HCT116 (cell line): ENCODE measurements at regions not wholly inside any gene's neighbourhood (a gene's known extent, or its start where the extent isn't known, plus 50 kb on each side); places are given as distances from the start of the nearest gene placed in this dataset.

Experiments
- ATAC-seq: fragments of 200-7000 bp; cut with Tn5 transposase; 2 replicates; pipeline ENCODE4 v1.9.1; 2020; ENCODE audit warnings: mild to moderate bottlenecking, moderate library complexity
- BruUV-seq: library from RNA; stranded (reverse); fragments of 400-500 nt; replicated peaks from 2 replicates; lab custom pipeline; 2021; lab: Mats Ljungman, UMichigan
- CTCF ChIA-PET: fragments of 300-600 bp; sonication (Branson Sonifier 250); formaldehyde crosslinking; loops from one replicate; lab custom pipeline; 2021; ENCODE audit warnings: antibody characterized with exemption; lab: Charles Lee
- POLR2A ChIA-PET: fragments of 300-600, 350-600 bp; sonication (Branson Sonifier 250); formaldehyde crosslinking; loops from one replicate; lab custom pipeline; 2021; ENCODE audit warnings: antibody characterized with exemption; lab: Charles Lee
- RAD21 ChIA-PET, 2 experiments: fragments of 300-600 bp; sonication (Branson Sonifier 250); formaldehyde crosslinking; loops; one replicate each; lab custom pipeline; 2023; ENCODE audit warnings: low total read pairs in 2 of 2; ENCODE audit not compliant: uncharacterized antibody in 2 of 2, unreplicated experiment in 2 of 2, low non-redundant PET in 1 of 2; lab: Charles Lee
- DNase-seq: peaks from one replicate; pipeline ENCODE4 v3.0.0-alpha.2; 2010; ENCODE audit warnings: low read depth, low spot score
- H2AFZ ChIP-seq: fragments of 200-600 bp; shearing (Covaris generic), sonication (generic); 2 replicates; pipeline ENCODE4 v1.6.1; 2017; ENCODE audit warnings: low read depth, mixed run types, mixed read lengths, antibody characterized with exemption, low read length; ENCODE audit not compliant: poor library complexity, severe bottlenecking
- H3K27ac ChIP-seq: 2 replicates; pipeline ENCODE4 v1.5.1; 2012; ENCODE audit warnings: low read depth, low read length
- H3K27me3 ChIP-seq: fragments of 200-600 bp; sonication (generic); 2 replicates; pipeline ENCODE4 v1.6.1; 2016; ENCODE audit warnings: mixed run types, low read length, mixed read lengths; ENCODE audit not compliant: insufficient read depth
- H3K36me3 ChIP-seq, 2 experiments: fragments of 200-500 bp in 1 of 2; fragments of 200-600 bp in 1 of 2; sonication (Bioruptor generic) in 1 of 2; sonication (generic) in 1 of 2; 2 replicates each; pipeline versions ENCODE4 v1.5.1 to v1.6.1; 2014 to 2016; ENCODE audit warnings: low read length in 2 of 2, inconsistent platforms in 1 of 2, mixed read lengths in 1 of 2, mixed run types in 1 of 2; ENCODE audit not compliant: insufficient read depth in 2 of 2, control insufficient read depth in 1 of 2
- H3K4me1 ChIP-seq, 2 experiments: fragments of 200-600 bp in 1 of 2; sonication (generic) in 1 of 2; 2 replicates each; pipeline versions ENCODE4 v1.5.1 to v1.6.1; 2012 to 2017; ENCODE audit warnings: low read length in 2 of 2, inconsistent platforms in 1 of 2, mild to moderate bottlenecking in 1 of 2, mixed read lengths in 1 of 2, mixed run types in 1 of 2, moderate library complexity in 1 of 2; ENCODE audit not compliant: insufficient read depth in 2 of 2, control insufficient read depth in 1 of 2
- H3K4me2 ChIP-seq: fragments of 200-600 bp; sonication (generic); 2 replicates; pipeline ENCODE4 v1.6.1; 2017; ENCODE audit warnings: mixed run types, low read length, mixed read lengths
- H3K4me3 ChIP-seq, 2 experiments: fragments of 200-600 bp in 1 of 2; sonication (generic) in 1 of 2; replicated peaks in 1 of 2; 2 replicates each; pipeline ENCODE4 v1.5.1; 2011 to 2016; ENCODE audit warnings: low read length in 2 of 2, control low read depth in 1 of 2, low read depth in 1 of 2, mild to moderate bottlenecking in 1 of 2, mixed read lengths in 1 of 2, mixed run types in 1 of 2
- H3K79me2 ChIP-seq: fragments of 200-600 bp; sonication (generic); 2 replicates; pipeline ENCODE4 v1.6.1; 2017; ENCODE audit warnings: mild to moderate bottlenecking, mixed run types, low read length, moderate library complexity, mixed read lengths; ENCODE audit not compliant: insufficient read depth
- H3K9ac ChIP-seq: fragments of 200-600 bp; sonication (generic); 2 replicates; pipeline ENCODE4 v1.6.1; 2016; ENCODE audit warnings: low read length, mixed read lengths
- H3K9me2 ChIP-seq: fragments of 200-600 bp; sonication (generic), shearing (Covaris generic); 2 replicates; pipeline ENCODE4 v1.6.1; 2017; ENCODE audit warnings: mixed run types, mild to moderate bottlenecking, moderate library complexity; ENCODE audit not compliant: insufficient read depth
- H3K9me3 ChIP-seq, 2 experiments: fragments of 200-500 bp in 1 of 2; fragments of 200-600 bp in 1 of 2; sonication (Bioruptor generic) in 1 of 2; sonication (generic) in 1 of 2; 2 replicates each; pipeline ENCODE4 v1.6.1; 2014 to 2017; ENCODE audit warnings: low read length in 2 of 2, mixed read lengths in 2 of 2, inconsistent platforms in 1 of 2, low read depth in 1 of 2, mild to moderate bottlenecking in 1 of 2, mixed run types in 1 of 2, moderate library complexity in 1 of 2; ENCODE audit not compliant: control insufficient read depth in 1 of 2, insufficient read depth in 1 of 2
- H4K20me1 ChIP-seq: fragments of 200-600 bp; sonication (generic), shearing (Covaris generic); 2 replicates; pipeline ENCODE4 v1.6.1; 2017; ENCODE audit warnings: mixed run types, mild to moderate bottlenecking, moderate library complexity; ENCODE audit not compliant: insufficient read depth
- CBX3 ChIP-seq: IDR thresholded peaks from 2 replicates; pipeline ENCODE4 v1.6.1; 2012; ENCODE audit warnings: low read depth
- CEBPB ChIP-seq: IDR thresholded peaks from 2 replicates; pipeline ENCODE4 v1.6.1; 2012; ENCODE audit warnings: low read depth
- CTCF ChIP-seq, 3 experiments: fragments of 200-600 bp in 1 of 3; sonication (generic) in 1 of 3; IDR thresholded peaks in 2 of 3; conservative IDR thresholded peaks in 1 of 3; 2 replicates each; pipeline ENCODE4 v1.5.1; 2012 to 2017; ENCODE audit warnings: low read depth in 2 of 3, low read length in 2 of 3, antibody characterized with exemption in 1 of 3, borderline replicate concordance in 1 of 3, control low read depth in 1 of 3, mild to moderate bottlenecking in 1 of 3, mixed read lengths in 1 of 3, mixed run types in 1 of 3, moderate library complexity in 1 of 3; ENCODE audit not compliant: insufficient read depth in 1 of 3
- ELF1 ChIP-seq: IDR thresholded peaks from 2 replicates; pipeline ENCODE4 v1.6.1; 2012; ENCODE audit warnings: low read depth, borderline replicate concordance
- EZH2 ChIP-seq: fragments of 200-600 bp; sonication (generic); IDR thresholded peaks from 2 replicates; pipeline ENCODE4 v1.6.1; 2017; ENCODE audit warnings: antibody characterized with exemption, mixed run types
- EZH2phosphoT487 ChIP-seq: fragments of 200-600 bp; IDR thresholded peaks from 2 replicates; pipeline ENCODE4 v1.6.1; 2018; ENCODE audit warnings: antibody characterized with exemption, borderline replicate concordance
- JUND ChIP-seq: IDR thresholded peaks from 2 replicates; pipeline ENCODE4 v1.6.1; 2012
- MAX ChIP-seq: IDR thresholded peaks from 2 replicates; pipeline ENCODE4 v1.6.1; 2012
- POLR2A ChIP-seq: IDR thresholded peaks from 2 replicates; pipeline ENCODE4 v1.7.0; 2011; ENCODE audit warnings: borderline replicate concordance; ENCODE audit not compliant: insufficient read depth, insufficient read length; ENCODE audit errors: extremely low read depth
- POLR2AphosphoS5 ChIP-seq: IDR thresholded peaks from 2 replicates; pipeline ENCODE4 v1.6.1; 2011; ENCODE audit warnings: mild to moderate bottlenecking, low read depth, low read length, moderate library complexity
- REST ChIP-seq: IDR thresholded peaks from 2 replicates; pipeline ENCODE4 v1.6.1; 2012; ENCODE audit warnings: low read depth
- SIN3A ChIP-seq: IDR thresholded peaks from 2 replicates; pipeline ENCODE4 v1.6.1; 2012; ENCODE audit warnings: low read depth
- SRF ChIP-seq: IDR thresholded peaks from 2 replicates; pipeline ENCODE4 v1.6.1; 2012; ENCODE audit warnings: low read depth
- TCF7L2 ChIP-seq: IDR thresholded peaks from 2 replicates; pipeline ENCODE4 v1.7.0; 2011; ENCODE audit warnings: borderline replicate concordance, inconsistent platforms; ENCODE audit not compliant: insufficient read depth, insufficient read length; ENCODE audit errors: extremely low read depth
- ZFX ChIP-seq: fragments of 450-650 bp; IDR thresholded peaks from 2 replicates; pipeline ENCODE4 v1.6.1; 2017
- ZNF274 ChIP-seq: fragments of 200-500 bp; sonication (Bioruptor generic); IDR thresholded peaks from 2 replicates; pipeline ENCODE4 v1.6.1; 2014; ENCODE audit warnings: mild to moderate bottlenecking, low read depth, low read length, inconsistent platforms
- intact Hi-C: fragments of 100-400 bp; cut with micrococcal nuclease; formaldehyde crosslinking; loops from 2 replicates; pipeline ENCODE4 v1.10.0; 2022

- RAD21 ChIA-PET, result no interaction called here
Observed at GRCh38 chr4:26217961-26218676, 102.7 kb upstream of the RBPJ start.

More at GRCh38 chr4:26217961-26218676, 102.7 kb upstream of the RBPJ start:
- no peak for ATAC-seq
- no peaks in the 10 kb centered on the region for H3K9me2 ChIP-seq
- H3K4me3 ChIP-seq, result no peak overlapping the region
- intact Hi-C loops, result no loop called here
- H3K9me3 ChIP-seq, result no peaks in the 10 kb centered on the region
- no peak overlapping the region for H3K27ac ChIP-seq
- H2AFZ ChIP-seq, result no peak overlapping the region
- H3K79me2 ChIP-seq, result no peaks in the 10 kb centered on the region
- H3K9ac ChIP-seq, result no peak overlapping the region
- DNase-seq, result no peak
- H3K36me3 ChIP-seq, result no peaks in the 10 kb centered on the region
- no TSS peak for BruUV-seq
- no peak for TF ChIP-seq CTCF (IDR thresholded peaks at IDR 0.05 in 2 of 3, conservative IDR thresholded peaks at IDR 0.05 in 1 of 3; ENCODE audit: borderline replicate concordance in 1 of 3, insufficient read depth in 1 of 3, low read depth in 2 of 3, low read length in 2 of 3)
- no peak for TF ChIP-seq SRF
- no peak for TF ChIP-seq ELF1
- no peak for TF ChIP-seq CBX3
- TF ChIP-seq POLR2AphosphoS5, result no peak
- no peak for TF ChIP-seq ZFX
- no peak for TF ChIP-seq TCF7L2
- TF ChIP-seq SIN3A, result no peak
- no peak for TF ChIP-seq CEBPB
- TF ChIP-seq JUND, result no peak
- no peak for TF ChIP-seq EZH2phosphoT487
- no peak for TF ChIP-seq MAX
- no peak for TF ChIP-seq REST
- no peak for TF ChIP-seq EZH2
- TF ChIP-seq ZNF274, result no peak
- no peak for TF ChIP-seq POLR2A
- TF ChIP-seq, all 23 proteins: peak for 0
- H4K20me1 ChIP-seq, result no peaks in the 10 kb centered on the region
- H3K27me3 ChIP-seq, result peaks cover 9% of the 10 kb centered on the region; the same call in 1 of the 2 replicates
- H3K4me2 ChIP-seq, result no peak overlapping the region
- POLR2A ChIA-PET, result no interaction called here
- peaks cover 10 to 15% of the 10 kb centered on the region in 2 experiments for H3K4me1 ChIP-seq
- CTCF ChIA-PET, result interaction anchor here (1.9 kb wide), 1 partner anchor 102 kb away, joined by 4 read pairs; the partner anchor contains the start of gene RBPJ
